ENCODE measurements at regions not wholly inside any gene's neighbourhood (a gene's known extent, or its start where the extent isn't known, plus 50 kb on each side); places are given as distances from the start of the nearest gene placed in this dataset.

DNA sequence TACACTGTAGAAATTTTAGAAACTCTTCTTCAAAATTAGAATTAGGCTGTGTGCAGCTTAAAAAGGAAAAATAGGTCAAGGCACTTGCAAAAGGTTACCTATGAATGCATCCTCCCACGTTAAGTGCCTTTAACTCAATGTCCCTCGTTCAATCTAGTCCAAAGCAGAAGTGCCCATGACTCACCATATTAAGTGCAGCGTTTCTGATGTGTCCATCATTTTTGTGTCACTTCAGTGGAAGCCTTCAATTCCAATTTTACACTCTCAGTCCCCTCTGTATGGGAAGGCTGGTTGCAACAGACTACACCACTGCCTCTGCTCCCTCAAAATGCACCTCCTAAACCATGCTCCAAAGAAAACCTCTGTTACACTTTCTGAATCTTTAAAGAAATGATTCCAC lies 53.4 kb downstream of the FOXB1 start:
- no peak for DNase-seq (ENCODE audit: low spot score)

DNA sequence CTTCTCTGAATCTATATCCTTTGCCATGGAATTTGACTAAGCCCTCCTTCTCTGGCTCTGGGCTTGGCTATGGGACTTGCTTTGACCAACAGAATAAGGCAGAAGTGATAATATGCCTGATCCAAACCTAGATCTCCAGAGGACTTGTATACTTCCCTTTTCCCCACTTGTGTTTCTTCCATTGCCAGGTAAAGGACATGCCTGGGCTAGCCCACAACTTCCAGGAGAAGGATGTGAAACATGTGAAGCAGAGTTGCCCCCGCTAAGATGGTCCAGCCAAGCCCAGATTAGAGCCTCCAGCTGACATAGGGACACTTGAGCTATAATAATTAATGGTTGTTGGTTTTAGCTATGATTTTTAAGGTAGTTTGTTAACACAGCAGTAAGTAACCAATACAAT lies 55.1 kb downstream of the FOXB1 start:
- no peak for DNase-seq (ENCODE audit: low spot score)

DNA sequence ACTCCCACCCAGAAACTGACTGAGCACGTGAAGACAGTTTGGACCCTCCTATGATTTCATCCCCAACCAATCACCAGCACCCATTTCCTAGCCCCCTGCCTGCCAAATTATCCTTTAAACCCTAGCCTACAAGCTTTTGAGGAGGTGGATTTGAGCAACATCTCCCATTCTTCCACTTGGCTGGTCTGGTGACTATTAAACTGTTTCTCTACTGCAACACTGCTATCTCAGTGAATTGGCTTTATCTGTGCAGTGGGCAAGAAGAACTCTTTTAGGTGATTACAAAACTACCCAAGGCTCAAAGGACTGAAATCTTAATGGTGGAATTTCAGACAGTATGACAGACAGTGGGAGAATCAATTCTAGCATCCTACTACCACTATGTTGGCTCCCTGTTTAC lies 57.6 kb downstream of the FOXB1 start:
- no peak for DNase-seq (ENCODE audit: low spot score)

DNA sequence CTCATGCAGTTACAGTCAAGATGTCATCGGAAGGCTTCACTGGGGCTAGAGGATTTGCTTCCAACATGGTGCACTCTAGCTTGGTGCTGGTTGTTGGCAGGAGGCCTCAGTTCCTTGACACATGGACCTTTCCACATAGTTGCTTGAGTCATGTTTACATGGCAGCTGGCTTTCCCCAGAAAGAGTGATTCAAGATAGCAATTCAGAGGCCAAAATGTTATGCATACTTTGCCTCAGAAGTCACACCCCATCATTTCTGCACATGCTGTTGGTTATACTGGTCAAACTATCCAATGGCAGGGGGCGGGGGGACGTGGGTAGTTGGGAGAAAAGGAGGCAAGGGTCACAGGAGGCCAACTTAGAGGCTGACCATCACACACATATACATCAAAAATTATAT lies 58.7 kb downstream of the FOXB1 start:
- no peak for DNase-seq (ENCODE audit: low spot score)

DNA sequence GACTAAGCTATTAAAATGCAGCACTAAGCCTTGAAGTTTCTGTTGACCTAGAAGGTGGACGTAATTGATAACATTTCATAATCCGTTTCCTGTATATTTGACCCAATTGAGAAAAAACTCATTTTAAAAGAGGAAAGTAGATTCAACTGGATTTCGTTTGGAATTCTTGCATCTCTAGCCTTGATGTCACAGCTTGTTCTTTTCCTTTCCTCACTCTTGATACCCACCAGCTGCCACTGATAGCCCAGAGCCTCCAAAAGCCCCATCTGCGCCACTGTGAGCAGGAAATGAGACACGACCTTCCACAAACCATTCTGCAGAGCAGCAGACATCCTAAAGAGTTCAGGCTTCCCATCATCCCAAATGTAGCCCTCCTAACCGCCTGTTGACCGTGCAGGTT lies 61.8 kb downstream of the FOXB1 start:
- no peak for DNase-seq (ENCODE audit: low spot score)

DNA sequence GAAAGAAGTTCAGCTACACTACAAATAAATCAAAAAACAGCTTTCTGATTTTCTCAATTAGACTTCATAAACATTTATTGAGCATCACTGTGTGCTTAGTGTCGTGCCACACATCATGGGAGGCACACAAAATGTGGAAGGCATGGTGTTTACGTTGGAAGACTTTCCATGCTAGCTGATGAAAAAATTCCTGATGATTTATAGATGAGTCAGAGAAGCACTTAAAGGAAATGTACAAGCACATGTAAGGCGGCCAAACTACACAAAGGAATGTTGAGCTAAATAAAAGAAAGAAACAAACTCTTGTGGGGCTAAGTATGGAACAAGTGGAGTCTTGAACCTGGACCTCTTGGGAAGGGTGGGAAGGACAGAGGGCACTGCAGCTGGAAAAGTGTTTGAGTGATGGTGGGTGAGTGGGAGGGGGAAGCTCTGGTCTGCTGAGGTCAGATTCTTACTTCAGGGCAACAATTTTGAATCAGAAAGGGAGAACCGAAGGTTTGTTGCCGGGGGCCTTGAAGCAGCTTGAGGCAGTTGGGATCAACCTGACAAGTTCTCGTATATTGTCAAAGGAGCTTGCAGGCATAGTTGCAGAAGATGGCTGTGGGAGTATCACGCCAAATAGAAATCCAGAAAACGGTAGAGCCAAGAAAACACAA lies 66.9 kb downstream of the FOXB1 start:
- no peak for DNase-seq (ENCODE audit: low spot score)

DNA sequence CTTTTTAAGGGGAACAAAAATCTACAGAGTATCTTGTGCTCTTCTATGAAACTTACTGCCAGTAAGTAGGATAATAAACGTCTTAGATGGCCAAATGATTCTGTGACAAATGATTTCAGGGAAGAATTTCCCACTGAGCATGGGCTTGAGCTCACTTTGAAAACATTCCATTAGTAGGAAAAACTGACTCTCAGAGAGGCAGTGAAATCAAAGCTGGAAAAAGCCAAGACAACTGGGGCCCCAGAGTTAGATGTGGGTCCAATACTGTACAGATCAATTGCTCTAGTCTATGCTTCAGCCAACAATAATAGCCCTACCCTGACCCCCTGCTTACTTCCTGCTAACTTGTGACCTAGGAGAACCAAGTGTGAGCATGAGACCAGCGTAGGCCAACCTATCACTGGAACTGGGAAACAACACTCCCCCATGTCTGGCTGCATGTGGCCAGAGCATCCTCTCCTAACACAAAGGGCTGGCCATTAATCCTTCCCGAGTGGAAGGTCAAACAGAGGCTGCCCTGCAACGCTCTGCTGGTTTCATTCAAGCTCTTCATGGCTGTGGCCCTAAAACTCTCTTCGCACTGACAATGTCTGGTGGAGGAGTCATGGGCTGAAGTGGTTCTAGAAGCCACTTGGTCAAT lies 68.8 kb downstream of the FOXB1 start:
- no peak for DNase-seq (ENCODE audit: low spot score)

DNA sequence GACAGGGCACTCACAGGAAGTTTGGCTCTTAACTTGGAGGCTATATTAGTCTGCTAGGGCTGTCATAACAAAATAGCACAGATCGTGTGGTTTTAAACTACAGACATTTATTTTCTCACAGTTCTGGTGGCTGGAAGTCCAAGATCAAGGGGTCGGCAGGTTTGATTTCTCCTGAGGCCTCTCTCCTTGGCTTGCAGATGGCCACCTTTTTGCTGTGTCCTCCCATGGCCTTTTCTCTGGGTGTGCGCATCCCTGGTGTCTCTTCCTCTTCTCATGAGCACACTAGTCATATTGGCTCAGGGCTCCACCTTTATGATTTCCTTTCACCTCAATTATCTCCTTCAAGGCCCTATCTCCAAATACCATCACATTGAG lies 69.3 kb downstream of the FOXB1 start:
- no peak for DNase-seq (ENCODE audit: low spot score)

DNA sequence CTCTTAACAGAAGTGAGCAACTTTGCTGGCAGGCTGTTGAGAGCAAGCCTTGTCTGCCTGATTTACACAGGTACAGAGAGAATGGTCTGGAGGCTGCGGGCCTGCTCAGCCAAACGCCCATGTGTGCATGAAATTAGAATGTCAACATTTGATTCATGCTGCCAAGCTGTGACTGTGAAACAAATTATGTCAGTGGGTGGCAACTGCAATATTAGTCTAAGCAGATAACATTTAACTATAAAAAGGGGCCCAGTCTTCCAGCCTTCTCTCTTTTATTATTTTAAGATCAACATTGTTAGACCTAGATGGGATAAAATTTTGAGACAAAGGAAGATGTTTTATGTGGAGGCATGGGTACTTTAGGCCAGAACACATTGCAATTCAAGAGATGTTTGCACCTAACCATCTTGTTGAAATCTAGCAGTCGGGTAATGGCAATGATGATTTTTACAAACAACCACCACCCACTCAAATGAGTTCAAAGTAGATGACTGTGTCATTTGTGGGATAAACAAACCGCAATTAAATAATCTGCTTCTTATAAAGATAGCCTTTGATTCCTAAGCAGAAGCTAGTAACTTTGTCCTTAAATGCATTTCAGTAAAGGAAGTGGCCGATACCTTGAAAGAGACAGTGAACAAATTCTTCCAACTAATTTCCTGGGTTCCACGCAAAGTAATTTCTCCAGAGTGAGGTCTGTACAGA lies 70.2 kb downstream of the FOXB1 start:
- no peak for DNase-seq (ENCODE audit: low spot score)

DNA sequence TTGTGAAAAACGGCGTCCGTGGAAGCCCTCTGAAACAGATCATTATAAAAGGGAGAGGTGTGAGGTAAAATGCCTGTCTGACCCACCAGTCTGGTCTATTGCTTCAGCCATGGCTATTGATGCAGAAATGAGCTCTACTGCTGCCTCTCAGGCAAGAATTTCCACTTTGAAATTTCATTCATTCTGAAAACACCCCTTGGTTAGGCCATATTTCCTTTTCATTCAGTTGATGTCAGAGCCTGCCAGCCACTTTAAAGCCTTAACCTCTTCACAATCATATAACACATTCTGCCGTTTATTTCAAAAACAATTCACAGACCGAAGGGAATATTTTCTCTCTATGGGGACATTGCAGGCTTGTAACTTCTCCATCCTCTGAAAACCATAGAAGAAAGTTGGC lies 71.9 kb downstream of the FOXB1 start:
- DNase-seq (ENCODE audit: low spot score): no peak

DNA sequence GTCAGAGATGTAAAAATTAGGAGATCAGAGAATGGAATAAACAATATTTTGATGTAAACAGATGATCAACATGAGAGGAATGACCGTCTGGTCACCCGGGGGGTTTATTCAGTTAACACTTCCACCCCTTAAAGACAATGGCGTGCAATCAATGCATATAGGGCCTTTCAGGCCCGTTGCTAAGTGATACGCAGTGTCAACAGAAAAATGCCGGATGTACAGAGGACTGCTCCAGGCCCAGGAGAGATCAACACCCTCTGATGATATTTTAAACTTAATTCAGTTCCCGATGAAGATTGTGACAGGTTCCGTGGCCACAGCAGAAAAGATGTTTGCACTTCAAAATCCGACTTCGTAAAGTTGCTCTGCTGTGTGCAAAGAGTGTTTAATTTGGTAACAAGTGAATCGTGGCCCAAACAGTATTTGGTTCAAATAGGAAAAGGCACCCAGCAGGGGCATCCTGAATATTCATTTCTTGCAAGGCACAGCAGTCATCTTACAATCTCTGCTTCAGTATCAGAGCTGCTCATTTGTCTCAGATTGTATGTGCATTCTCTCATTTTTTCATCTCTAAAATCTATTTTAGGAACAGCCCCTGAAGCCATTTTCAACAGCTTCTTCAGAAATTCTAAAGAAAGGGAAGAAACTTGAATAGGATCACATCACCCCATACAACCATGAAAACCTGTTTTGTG lies 72.6 kb downstream of the FOXB1 start:
- DNase-seq (ENCODE audit: low spot score): no peak

DNA sequence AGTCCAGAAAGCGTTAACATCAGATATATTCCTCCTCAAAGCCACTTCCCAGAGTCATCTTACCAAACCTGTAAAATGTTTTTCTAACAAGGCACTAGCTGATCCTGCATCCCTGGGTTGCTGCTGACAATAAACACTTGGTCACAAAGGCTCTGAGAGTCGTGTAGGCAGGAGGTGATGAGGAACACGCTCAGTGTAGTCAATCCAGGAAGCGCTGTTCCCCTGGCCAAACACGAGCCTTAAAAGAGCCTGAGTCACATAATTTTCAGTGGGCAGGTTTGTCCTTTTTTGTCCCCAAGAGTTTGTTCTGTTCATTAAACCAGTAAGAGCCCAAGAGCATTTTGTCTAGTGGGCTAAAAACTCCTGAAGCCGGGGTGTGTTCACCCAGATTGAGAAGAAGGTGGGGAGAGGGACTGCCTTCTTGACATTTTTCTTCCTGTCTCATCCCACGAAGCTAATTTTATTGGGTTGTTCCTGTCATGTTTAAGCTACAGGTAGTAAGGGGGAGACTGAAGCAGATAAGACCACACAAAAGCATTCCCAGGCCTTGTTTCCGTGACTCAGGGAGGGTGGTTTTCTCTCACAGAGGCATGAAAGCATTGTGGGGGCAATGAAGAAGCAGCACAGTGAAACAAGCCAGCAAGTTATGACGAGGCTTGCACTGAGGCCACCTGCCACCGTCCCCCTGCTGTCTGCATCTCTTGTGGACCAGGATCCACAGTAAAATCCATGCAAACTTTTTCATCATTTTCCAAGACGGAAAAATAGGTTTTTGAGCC lies 73.7 kb downstream of the FOXB1 start:
- no peak for DNase-seq (ENCODE audit: low spot score)

DNA sequence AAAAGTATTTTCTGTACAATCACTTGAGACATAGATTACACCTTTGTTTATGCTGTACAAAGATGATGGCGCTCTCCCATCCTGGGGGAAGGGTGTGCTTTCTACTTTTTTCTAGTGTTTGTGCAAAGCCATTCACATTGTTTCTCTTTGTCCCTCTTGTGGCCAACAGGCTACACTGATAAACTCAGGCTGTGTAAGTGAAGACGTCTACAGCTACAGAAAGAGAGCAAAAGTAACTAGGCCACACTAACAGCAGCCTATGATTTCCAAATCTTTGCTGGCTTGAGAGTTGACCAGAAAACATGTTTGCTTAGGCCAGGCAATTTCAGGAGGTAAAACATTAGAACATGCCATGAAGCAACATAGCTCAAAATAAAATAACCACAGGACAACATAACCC lies 75.1 kb downstream of the FOXB1 start:
- no peak for DNase-seq (ENCODE audit: low spot score)

DNA sequence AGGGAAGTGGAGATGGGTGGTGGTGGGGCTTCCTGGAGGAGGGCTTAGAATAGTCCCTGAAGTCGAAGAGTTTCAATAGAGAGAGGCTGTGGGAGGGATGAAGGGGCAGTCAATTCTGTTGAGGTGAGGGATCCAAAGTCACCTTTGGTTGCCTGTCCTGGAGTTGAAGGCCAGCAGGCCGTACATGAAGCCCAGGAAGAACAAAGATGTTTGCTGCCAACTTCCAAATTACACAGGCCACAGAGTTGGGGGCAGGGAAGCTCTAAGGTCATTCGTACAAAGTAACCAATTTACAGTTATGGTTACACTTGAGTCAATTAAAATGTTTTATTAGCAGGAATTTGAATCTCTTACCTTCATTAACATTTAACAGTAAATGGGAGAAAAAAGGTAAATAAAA lies 77.9 kb downstream of the FOXB1 start:
- DNase-seq (ENCODE audit: low spot score): no peak

DNA sequence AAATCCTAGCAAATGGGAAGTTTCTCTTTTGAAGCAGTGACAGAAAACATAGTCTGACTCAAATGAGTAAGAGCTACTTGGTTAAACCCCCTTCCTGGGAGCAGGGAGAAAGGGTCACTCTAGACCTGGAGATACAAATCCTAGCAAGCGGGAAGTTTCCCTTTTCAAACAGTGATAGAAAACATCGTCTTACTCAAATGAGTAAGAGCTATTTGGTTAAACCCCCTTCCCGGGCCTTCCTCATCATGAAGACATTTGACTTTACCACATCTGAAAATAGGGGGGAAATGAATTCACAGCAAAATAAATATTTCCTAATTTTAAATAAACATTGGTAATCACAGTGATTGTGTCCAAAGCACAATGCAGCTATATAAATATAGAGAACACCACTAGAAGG lies 79.2 kb downstream of the FOXB1 start:
- DNase-seq (ENCODE audit: low spot score): no peak

DNA sequence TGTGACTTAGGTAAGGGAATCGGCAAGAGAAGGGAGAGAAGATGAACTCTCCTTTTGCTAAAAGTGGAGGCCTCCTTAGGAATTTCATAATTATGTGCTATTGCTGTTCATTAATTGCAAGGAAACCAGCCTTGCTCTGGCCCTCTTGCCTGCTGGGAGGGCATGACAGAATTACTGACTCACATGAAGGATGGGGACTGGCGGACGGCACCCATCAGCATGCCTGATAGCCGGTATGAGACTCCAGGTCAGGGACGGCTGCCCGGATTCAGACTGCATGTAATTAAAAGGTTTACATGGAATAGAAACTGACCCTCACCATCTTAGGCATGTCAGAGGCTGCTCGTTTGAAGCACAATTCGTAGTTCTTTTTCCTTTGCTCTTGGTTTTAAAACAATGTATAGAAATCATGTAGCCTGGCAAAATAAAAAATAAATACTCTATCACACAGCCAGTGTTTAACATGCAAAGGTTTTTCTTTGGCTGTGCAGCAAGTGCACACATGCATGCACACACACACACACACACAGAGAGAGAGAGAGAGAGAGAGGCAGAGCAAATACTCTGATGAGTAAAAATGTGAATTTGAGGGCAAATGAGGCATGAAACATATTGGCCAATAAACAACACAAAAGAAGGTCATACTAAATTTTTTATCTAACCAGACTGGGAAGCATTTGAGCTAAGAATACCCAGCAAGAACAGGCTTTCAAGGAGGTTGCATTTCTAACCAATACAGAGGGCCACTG lies 82.7 kb downstream of the FOXB1 start:
- no peak for DNase-seq (ENCODE audit: low spot score)

DNA sequence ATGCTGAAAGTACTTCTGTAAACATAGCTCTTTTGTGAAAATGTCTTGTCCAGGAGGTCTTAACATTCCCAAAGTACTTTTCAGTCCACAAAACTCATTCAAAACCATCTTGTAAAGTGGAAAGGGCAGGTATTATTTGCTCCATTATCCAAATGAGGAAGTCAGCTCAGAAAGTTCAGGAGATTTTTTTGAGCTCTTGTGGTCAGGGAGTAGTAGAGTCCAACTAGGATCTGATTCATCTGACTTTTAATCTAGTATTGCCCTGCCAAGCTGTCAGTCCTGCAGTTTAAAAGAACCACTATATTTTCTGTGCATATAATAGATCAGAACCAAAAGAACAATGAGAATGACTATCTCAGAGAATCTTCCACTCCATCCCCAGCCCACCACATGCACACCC lies 83.5 kb downstream of the FOXB1 start:
- DNase-seq (ENCODE audit: low spot score): no peak

DNA sequence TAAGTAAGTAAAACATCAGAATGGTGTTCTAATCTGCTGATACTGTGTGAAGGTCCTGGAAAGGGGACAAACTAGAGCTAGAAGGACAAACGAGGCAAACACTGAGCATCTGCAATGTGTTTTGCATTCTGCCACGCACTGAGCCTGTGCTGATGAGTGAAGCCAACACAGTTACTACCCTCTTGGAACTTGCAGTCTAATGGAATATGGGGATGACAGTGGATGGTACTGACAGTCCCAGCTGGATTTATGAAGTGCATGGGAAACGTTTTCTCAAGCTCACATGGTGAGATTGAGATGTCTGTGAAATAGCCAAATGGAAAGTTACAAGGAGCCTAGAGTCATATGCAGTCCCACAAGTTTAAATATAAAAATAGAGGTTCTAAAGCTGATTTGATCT lies 86.6 kb downstream of the FOXB1 start:
- DNase-seq (ENCODE audit: low spot score): no peak

DNA sequence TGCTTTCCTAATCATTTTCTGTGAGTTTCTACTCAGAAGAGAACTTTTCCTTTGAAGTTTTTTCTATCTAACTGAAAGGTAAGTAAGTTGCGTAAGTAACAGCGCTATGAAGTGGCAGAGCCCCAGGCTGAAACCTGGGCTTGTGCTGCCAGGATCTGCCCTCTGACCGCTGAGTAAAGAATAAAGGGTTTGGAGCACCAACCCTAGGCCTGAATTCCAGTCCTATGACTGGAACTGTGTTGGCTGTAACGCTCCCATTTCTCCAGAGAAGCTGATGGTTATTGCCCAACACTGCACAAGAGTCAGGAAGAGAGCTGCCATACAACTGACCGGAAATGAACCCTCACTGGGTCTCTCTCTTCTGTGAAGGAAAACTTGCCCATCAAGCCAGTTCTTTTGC lies 87.0 kb downstream of the FOXB1 start:
- no peak for DNase-seq (ENCODE audit: low spot score)

DNA sequence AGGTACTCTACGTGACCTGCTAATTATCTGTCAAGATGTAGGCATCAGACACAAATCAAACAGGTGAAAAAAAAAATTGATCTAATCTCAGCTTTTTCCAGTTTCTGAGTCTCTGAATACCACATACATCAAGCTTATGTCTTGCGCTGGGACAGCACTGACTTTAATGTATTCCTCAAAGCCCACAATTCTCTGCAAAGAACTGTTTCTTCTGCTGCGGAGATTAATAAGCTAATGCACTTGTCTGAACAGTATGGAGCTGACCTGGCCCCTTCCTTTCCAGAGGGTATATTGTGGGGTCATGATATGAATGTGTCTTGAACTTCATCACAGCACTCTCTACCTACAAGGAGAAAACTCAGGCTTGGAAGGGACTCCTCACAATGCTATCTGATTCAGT lies 87.8 kb downstream of the FOXB1 start:
- no peak for DNase-seq (ENCODE audit: low spot score)

Data from SK-N-DZ (cell line).